Transverse colon (tissue), 4 donors: ENCODE measurements at regions not wholly inside any gene's neighbourhood (a gene's known extent, or its start where the extent isn't known, plus 50 kb on each side); places are given as distances from the start of the nearest gene placed in this dataset.

ENCODE experiments used
- POLR2A ChIP-seq: fragments of 450-650 bp; IDR thresholded peaks from one replicate; pipeline ENCODE4 v1.6.1; 2016; ENCODE audit warnings: antibody characterized with exemption, mild to moderate bottlenecking, moderate library complexity
- POLR2AphosphoS5 ChIP-seq, 3 donors: sonication (generic); formaldehyde crosslinking; IDR thresholded peaks; one replicate each; pipeline ENCODE4 v1.6.1; 2016; ENCODE audit warnings: antibody characterized with exemption in 3 of 3
- TF ChIP-seq, protein P1 (sequence below), 5 experiments: fragments of 200-600 bp in 3 of 5; fragments of 450-650 bp in 2 of 5; sonication (generic) in 3 of 5; IDR thresholded peaks; 1 replicate in 2 of 5; 2 replicates in 3 of 5; pipeline ENCODE4 v1.5.1; 2016 to 2017; ENCODE audit warnings: antibody characterized with exemption in 5 of 5, inconsistent platforms in 3 of 5, mild to moderate bottlenecking in 2 of 5, moderate library complexity in 1 of 5

GRCh38 chr11:80584661-80585060, 1143.8 kb upstream of the TENM4 start:
- TF ChIP-seq, protein P1, sequence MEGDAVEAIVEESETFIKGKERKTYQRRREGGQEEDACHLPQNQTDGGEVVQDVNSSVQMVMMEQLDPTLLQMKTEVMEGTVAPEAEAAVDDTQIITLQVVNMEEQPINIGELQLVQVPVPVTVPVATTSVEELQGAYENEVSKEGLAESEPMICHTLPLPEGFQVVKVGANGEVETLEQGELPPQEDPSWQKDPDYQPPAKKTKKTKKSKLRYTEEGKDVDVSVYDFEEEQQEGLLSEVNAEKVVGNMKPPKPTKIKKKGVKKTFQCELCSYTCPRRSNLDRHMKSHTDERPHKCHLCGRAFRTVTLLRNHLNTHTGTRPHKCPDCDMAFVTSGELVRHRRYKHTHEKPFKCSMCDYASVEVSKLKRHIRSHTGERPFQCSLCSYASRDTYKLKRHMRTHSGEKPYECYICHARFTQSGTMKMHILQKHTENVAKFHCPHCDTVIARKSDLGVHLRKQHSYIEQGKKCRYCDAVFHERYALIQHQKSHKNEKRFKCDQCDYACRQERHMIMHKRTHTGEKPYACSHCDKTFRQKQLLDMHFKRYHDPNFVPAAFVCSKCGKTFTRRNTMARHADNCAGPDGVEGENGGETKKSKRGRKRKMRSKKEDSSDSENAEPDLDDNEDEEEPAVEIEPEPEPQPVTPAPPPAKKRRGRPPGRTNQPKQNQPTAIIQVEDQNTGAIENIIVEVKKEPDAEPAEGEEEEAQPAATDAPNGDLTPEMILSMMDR (IDR thresholded peaks at IDR 0.05): no peak
- TF ChIP-seq POLR2AphosphoS5 (IDR thresholded peaks at IDR 0.05) (no peak), POLR2A (no peak)
